Adrenal gland (tissue), 9 donors: ENCODE measurements at regions not wholly inside any gene's neighbourhood (a gene's known extent, or its start where the extent isn't known, plus 50 kb on each side); places are given as distances from the start of the nearest gene placed in this dataset.
"Not testable (repeated sequence)": the region's sequence is repeated elsewhere in the genome, so short reads cannot be mapped to it uniquely, and the experiment has no call there.

ENCODE experiments used
- DNase-seq, 7 donors: peaks; one replicate each; pipeline ENCODE4 v3.0.0-alpha.2; 2019 to 2020
- H3K27ac ChIP-seq, 5 donors: fragments of 200-600 bp; sonication (generic) in 4 of 5; 1 replicate in 3 of 5; 2 replicates in 2 of 5; pipeline versions ENCODE4 v1.5.1 to v1.8.0; 2016 to 2020; ENCODE audit warnings: mild to moderate bottlenecking in 1 of 5
- H3K27me3 ChIP-seq: fragments of 200-600 bp; 2 replicates; pipeline ENCODE4 v1.8.0; 2021
- H3K36me3 ChIP-seq, 2 donors: fragments of 200-600 bp; replicated peaks in 1 of 2; 1 replicate in 1 of 2; 2 replicates in 1 of 2; pipeline versions ENCODE4 v1.5.1 to v1.8.0; 2018 to 2022
- H3K4me1 ChIP-seq, 2 donors: fragments of 200-600 bp; replicated peaks in 1 of 2; 1 replicate in 1 of 2; 2 replicates in 1 of 2; pipeline versions ENCODE4 v1.5.1 to v1.8.0; 2018 to 2021
- H3K4me3 ChIP-seq, 4 donors: fragments of 200-600 bp; sonication (generic) in 3 of 4; one replicate each; pipeline ENCODE4 v1.5.1; 2016 to 2018
- H3K9me3 ChIP-seq, 3 donors: fragments of 200-600 bp; sonication (generic) in 1 of 3; replicated peaks in 1 of 3; 1 replicate in 2 of 3; 2 replicates in 1 of 3; pipeline versions ENCODE4 v1.5.1 to v1.8.0; 2016 to 2021
- CTCF ChIP-seq, 6 experiments: fragments of 450-650 bp in 4 of 6; fragments of 200-600 bp in 2 of 6; sonication (generic) in 1 of 6; IDR thresholded peaks; 1 replicate in 5 of 6; 2 replicates in 1 of 6; pipeline versions ENCODE4 v1.5.1 to v1.8.0; 2016 to 2021; ENCODE audit warnings: antibody characterized with exemption in 6 of 6, mild to moderate bottlenecking in 2 of 6, moderate library complexity in 1 of 6
- POLR2A ChIP-seq, 2 donors: fragments of 450-650 bp; IDR thresholded peaks; one replicate each; pipeline ENCODE4 v1.6.1; 2017; ENCODE audit warnings: antibody characterized with exemption in 2 of 2, mild to moderate bottlenecking in 2 of 2, moderate library complexity in 1 of 2
- WGBS, 4 donors: extraction: QIAGEN DNeasy Blood & Tissue Kit in 2 of 4; methylation state at CpG; one replicate each; pipeline versions ENCODE4 v1.1.5 to v1.1.7; 2013 to 2017; 5-methylcytosine and 5-hydroxymethylcytosine counted together
- intact Hi-C, 2 donors: fragments of 100-400 bp; cut with DNase I; formaldehyde crosslinking; loops; one replicate each; pipeline versions ENCODE4 v1.14.1 to v1.15.0; 2022 to 2023
- donor health status: healthy with polysubstance abuse.
- donor health status: Bipolar disorder and iron deficiency.
- donor health status: DM: yes; HTN: yes; CAD: no.
- donor health status: DM: no; HTN: no; CAD: no.
- donor health status: DM: no; HTN: no; CAD: no.

- TF ChIP-seq CTCF (IDR thresholded peaks at IDR 0.05) (no peak), POLR2A (IDR thresholded peaks at IDR 0.05) (no peak)
Observed at GRCh38 chr12:67484791-67485480, 163.6 kb upstream of the DYRK2 start.

GRCh38 chr12:67486671-67487070 is 161.9 kb upstream of the DYRK2 start:
- no peak for DNase-seq
- no peaks in the 10 kb centered on the region for H3K27me3 ChIP-seq
- intact Hi-C loops: no loop called here
- H3K4me1 ChIP-seq: no peaks in the 10 kb centered on the region
- no peaks in the 10 kb centered on the region for H3K36me3 ChIP-seq
- no peak for TF ChIP-seq POLR2A (IDR thresholded peaks at IDR 0.05)
- no peak for TF ChIP-seq CTCF (IDR thresholded peaks at IDR 0.05)
- 65 to 91% (median 81%) methylated on average over 2 of the region's 2 CpGs for WGBS, 4 donors
- no peak overlapping the region for H3K27ac ChIP-seq
- H3K4me3 ChIP-seq: no peak overlapping the region
- H3K9me3 ChIP-seq: peaks cover 0 to 6% (median 0%) of the 10 kb centered on the region in 3 donors

More at GRCh38 chr12:67484791-67485480, 163.6 kb upstream of the DYRK2 start:
- intact Hi-C loops: no loop called here
- Histone ChIP-seq H3K4me1 (no peaks in the 10 kb centered on the region), H3K9me3 (peaks cover 0 to 6% (median 0%) of the 10 kb centered on the region in 3 donors), H3K36me3 (no peaks in the 10 kb centered on the region), H3K27me3 (no peaks in the 10 kb centered on the region), H3K4me3 (no peak overlapping the region), H3K27ac (no peak overlapping the region)
- 87 to 93% (median 92%) methylated on average over 4 of the region's 4 CpGs for WGBS, 4 donors
- no peak for DNase-seq

GRCh38 chr12:67488349-67488748 is 160.2 kb upstream of the DYRK2 start:
- H3K4me1 ChIP-seq, H3K27me3 ChIP-seq, H3K27ac ChIP-seq, H3K9me3 ChIP-seq, H3K36me3 ChIP-seq, intact Hi-C loops, H3K4me3 ChIP-seq, DNase-seq: not testable (repeated sequence)
- WGBS, 4 donors: 79 to 87% (median 86%) methylated on average over 4 of the region's 4 CpGs

GRCh38 chr12:67489007-67489406 is 159.5 kb upstream of the DYRK2 start:
- no peak overlapping the region for H3K27ac ChIP-seq
- H3K4me1 ChIP-seq: no peaks in the 10 kb centered on the region
- no peak overlapping the region for H3K4me3 ChIP-seq
- DNase-seq: no peak
- H3K36me3 ChIP-seq: no peaks in the 10 kb centered on the region
- peaks cover 0 to 6% (median 0%) of the 10 kb centered on the region in 3 donors for H3K9me3 ChIP-seq
- intact Hi-C loops: no loop called here
- 79 to 92% (median 84%) methylated on average over 3 of the region's 3 CpGs for WGBS, 4 donors
- TF ChIP-seq POLR2A (IDR thresholded peaks at IDR 0.05): no peak
- no peak for TF ChIP-seq CTCF (IDR thresholded peaks at IDR 0.05)
- no peaks in the 10 kb centered on the region for H3K27me3 ChIP-seq

GRCh38 chr12:67496581-67496980 is 152.0 kb upstream of the DYRK2 start:
- H3K4me1 ChIP-seq: no peaks in the 10 kb centered on the region
- no peaks in the 10 kb centered on the region for H3K9me3 ChIP-seq
- no peaks in the 10 kb centered on the region for H3K27me3 ChIP-seq
- DNase-seq: no peak
- intact Hi-C loops: no loop called here
- 63 to 80% (median 71%) methylated on average over 2 of the region's 2 CpGs for WGBS, 4 donors
- no peaks in the 10 kb centered on the region for H3K36me3 ChIP-seq
- no peak overlapping the region for H3K4me3 ChIP-seq
- no peak for TF ChIP-seq CTCF (IDR thresholded peaks at IDR 0.05)
- no peak for TF ChIP-seq POLR2A (IDR thresholded peaks at IDR 0.05)
- no peak overlapping the region for H3K27ac ChIP-seq
